HepG2 (cell line): ENCODE measurements at regions not wholly inside any gene's neighbourhood (a gene's known extent, or its start where the extent isn't known, plus 50 kb on each side); places are given as distances from the start of the nearest gene placed in this dataset.

Source experiments
- ATAC-seq: fragments of 200-7000 bp; cut with Tn5 transposase; 3 replicates; pipeline ENCODE4 v1.9.1; 2020; ENCODE audit warnings: mild to moderate bottlenecking, moderate library complexity
- BruUV-seq: library from RNA; stranded (reverse); fragments of 400-500 nt; replicated peaks from 2 replicates; lab custom pipeline; 2021; lab: Mats Ljungman, UMichigan
- CTCF ChIA-PET: fragments of 300-600 bp; formaldehyde crosslinking; extraction: SDS; loops from one replicate; lab custom pipeline; 2021; ENCODE audit warnings: low total read pairs, inconsistent platforms, low intra/inter-chr PET ratio; lab: Yijun Ruan, JAX
- POLR2A ChIA-PET: fragments of 350-600 bp; sonication (Branson Sonifier 250); formaldehyde crosslinking; loops from one replicate; lab custom pipeline; 2020; ENCODE audit warnings: antibody characterized with exemption, inconsistent platforms; lab: Yijun Ruan, JAX
- DNase-seq: peaks from one replicate; pipeline ENCODE4 v3.0.0-alpha.2; 2015; ENCODE audit warnings: low spot score
- FAIRE-seq: peaks from 3 replicates; lab custom pipeline; 2011; peaks lifted over from hg19 to GRCh38; lab: Jason Lieb, UNC
- H2AFZ ChIP-seq: one replicate; pipeline ENCODE4 v1.6.1; 2011; ENCODE audit warnings: low read length, inconsistent platforms
- H3K27ac ChIP-seq: fragments of 300-600 bp; 3 replicates; pipeline ENCODE4 v1.8.0; 2011; ENCODE audit warnings: mixed run types, mild to moderate bottlenecking, mixed read lengths, low read length, inconsistent platforms; ENCODE audit not compliant: insufficient read depth; ENCODE audit errors: extremely low read length
- H3K27me3 ChIP-seq, 2 experiments: fragments of 200-600 bp in 1 of 2; 2 replicates in 1 of 2; 3 replicates in 1 of 2; pipeline versions ENCODE4 v1.6.0 to v1.8.0; 2011; ENCODE audit warnings: low read length in 2 of 2, mild to moderate bottlenecking in 2 of 2, moderate library complexity in 2 of 2, inconsistent platforms in 1 of 2; ENCODE audit not compliant: insufficient read depth in 2 of 2, control insufficient read depth in 1 of 2
- H3K36me3 ChIP-seq, 2 experiments: fragments of 200-600 bp in 1 of 2; replicated peaks in 1 of 2; 2 replicates in 1 of 2; 3 replicates in 1 of 2; pipeline versions ENCODE4 v1.5.1 to v1.8.0; 2011; ENCODE audit warnings: low read length in 2 of 2, inconsistent platforms in 1 of 2; ENCODE audit not compliant: insufficient read depth in 2 of 2, control insufficient read depth in 1 of 2
- H3K4me1 ChIP-seq: 2 replicates; pipeline ENCODE4 v1.5.1; 2012; ENCODE audit warnings: low read length, inconsistent platforms; ENCODE audit not compliant: insufficient read depth
- H3K4me2 ChIP-seq: 2 replicates; pipeline ENCODE4 v1.6.0; 2011; ENCODE audit warnings: low read depth, low read length, inconsistent platforms
- H3K4me3 ChIP-seq, 3 experiments: fragments of 200-600 bp in 1 of 3; sonication (generic), shearing (Covaris generic) in 1 of 3; replicated peaks in 1 of 3; 2 replicates each; pipeline ENCODE4 v1.5.1; 2011 to 2016; ENCODE audit warnings: low read length in 3 of 3, inconsistent platforms in 2 of 3, low read depth in 2 of 3, mild to moderate bottlenecking in 2 of 3, control low read depth in 1 of 3, mixed read lengths in 1 of 3; ENCODE audit not compliant: insufficient read depth in 1 of 3
- H3K79me2 ChIP-seq: one replicate; pipeline ENCODE4 v1.6.1; 2011; ENCODE audit warnings: low read length, inconsistent platforms; ENCODE audit not compliant: insufficient read depth
- H3K9ac ChIP-seq: 2 replicates; pipeline ENCODE4 v1.6.0; 2011; ENCODE audit warnings: mild to moderate bottlenecking, low read depth, low read length, inconsistent platforms; ENCODE audit not compliant: insufficient read depth
- H3K9me3 ChIP-seq: 2 replicates; pipeline ENCODE4 v1.5.1; 2012; ENCODE audit warnings: mild to moderate bottlenecking, low read length
- H4K20me1 ChIP-seq: 2 replicates; pipeline ENCODE4 v1.6.0; 2011; ENCODE audit warnings: inconsistent platforms, mild to moderate bottlenecking, low read length, moderate library complexity; ENCODE audit not compliant: insufficient read depth
- ARNT ChIP-seq: fragments of 450-650 bp; IDR thresholded peaks from 2 replicates; pipeline ENCODE4 v1.6.1; 2017
- CREB1 ChIP-seq, 2 experiments: fragments of 450-650 bp in 1 of 2; IDR thresholded peaks; 2 replicates each; pipeline ENCODE4 v1.6.1; 2016 to 2017; ENCODE audit warnings: control low read depth in 1 of 2, mild to moderate bottlenecking in 1 of 2, missing compliant biosample characterization in 1 of 2, missing genetic modification characterization in 1 of 2
- HOXD1 ChIP-seq: sonication (generic); formaldehyde crosslinking; IDR thresholded peaks from 2 replicates; pipeline ENCODE4 v1.5.0; 2020; ENCODE audit warnings: missing genetic modification reagents
- RNF219 ChIP-seq: sonication (generic); formaldehyde crosslinking; IDR thresholded peaks from 2 replicates; pipeline ENCODE4 v1.5.0; 2020; ENCODE audit warnings: mild to moderate bottlenecking, missing genetic modification reagents
- ZC3H4 ChIP-seq: sonication (generic); formaldehyde crosslinking; IDR thresholded peaks from 2 replicates; pipeline ENCODE4 v1.4.0; 2020; ENCODE audit warnings: missing genetic modification reagents, borderline replicate concordance
- ZKSCAN5 ChIP-seq: sonication (generic); formaldehyde crosslinking; IDR thresholded peaks from 2 replicates; pipeline ENCODE4 v1.5.1; 2020; ENCODE audit warnings: mild to moderate bottlenecking, missing genetic modification reagents
- ZNF329 ChIP-seq: sonication (generic); formaldehyde crosslinking; IDR thresholded peaks from 2 replicates; pipeline ENCODE4 v1.9.0; 2021; ENCODE audit warnings: low read depth, mild to moderate bottlenecking, missing genetic modification reagents
- ZNF776 ChIP-seq: sonication (generic); formaldehyde crosslinking; IDR thresholded peaks from 2 replicates; pipeline ENCODE4 v1.4.0; 2020; ENCODE audit warnings: mild to moderate bottlenecking, missing genetic modification reagents
- in situ Hi-C: cut with HindIII; loops from 2 replicates; pipeline ENCODE4 v1.10.0; 2017; ENCODE audit warnings: low pct_unique_long_range_greater_than_20kb; ENCODE audit not compliant: extremely low pct_ligation_motif_present
- intact Hi-C: fragments of 100-400 bp; cut with micrococcal nuclease; formaldehyde crosslinking; loops from one replicate; pipeline ENCODE4 v1.10.0; 2022; ENCODE audit not compliant: unreplicated experiment
- TF ChIP-seq, protein P1 (sequence below): sonication (generic); formaldehyde crosslinking; IDR thresholded peaks from 2 replicates; pipeline ENCODE4 v1.4.0; 2020; ENCODE audit warnings: low read depth, mild to moderate bottlenecking, missing genetic modification reagents

DNA sequence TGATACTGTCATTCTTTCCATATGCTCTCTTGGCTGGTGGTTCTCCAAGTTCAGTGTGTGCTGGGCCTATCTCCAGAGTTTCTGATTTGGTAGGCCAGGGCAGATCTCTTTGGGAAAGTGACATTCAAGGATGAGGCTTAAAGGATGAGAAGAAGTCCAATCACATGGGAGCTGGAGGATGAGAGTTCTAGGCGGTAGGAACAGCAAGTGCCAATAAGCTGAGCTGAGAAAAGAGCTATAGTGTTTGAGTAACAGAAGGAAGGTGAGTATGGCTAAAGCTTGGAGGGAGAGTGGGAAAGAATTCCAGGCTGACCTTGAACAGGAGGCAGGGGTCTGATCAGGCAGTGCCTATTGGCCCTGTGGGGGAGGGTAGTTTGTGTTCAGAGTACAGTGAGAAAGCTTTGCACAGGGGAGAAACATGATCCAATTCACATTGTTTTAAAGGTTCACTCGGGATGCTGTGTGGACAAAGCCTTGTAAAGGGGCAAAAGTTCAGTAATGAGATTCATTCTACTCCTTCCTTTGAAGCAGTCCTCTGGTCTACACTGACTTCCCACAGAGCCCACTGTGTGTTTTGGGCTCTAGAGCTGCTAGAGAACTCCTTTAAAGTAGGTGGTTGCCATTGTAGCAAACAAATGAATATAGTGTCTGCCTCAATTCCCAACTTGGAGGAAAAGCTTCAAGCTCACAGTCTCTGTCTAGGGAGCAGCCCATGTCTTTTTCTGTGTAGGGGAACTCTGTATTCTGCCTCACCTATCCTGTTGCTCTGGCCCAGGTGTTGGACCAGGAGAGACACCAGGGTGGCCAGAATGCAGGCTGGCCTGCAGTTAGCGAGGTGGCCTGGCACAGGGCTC is 81.8 kb downstream of the FASTKD2 start (continued):
- TF ChIP-seq ZNF329 (CRISPR knock-in tag) (0 out of 2 replicates have a peak, but pooled peaks have one; percentile 25), CREB1 (IDR thresholded peaks at IDR 0.05) (no peak), CREB1 (CRISPR knock-in tag; IDR thresholded peaks at IDR 0.05) (no peak), HOXD1 (CRISPR knock-in tag) (no peak), RNF219 (no peak), ZNF776 (CRISPR knock-in tag) (no peak)
- TF ChIP-seq, protein P1, sequence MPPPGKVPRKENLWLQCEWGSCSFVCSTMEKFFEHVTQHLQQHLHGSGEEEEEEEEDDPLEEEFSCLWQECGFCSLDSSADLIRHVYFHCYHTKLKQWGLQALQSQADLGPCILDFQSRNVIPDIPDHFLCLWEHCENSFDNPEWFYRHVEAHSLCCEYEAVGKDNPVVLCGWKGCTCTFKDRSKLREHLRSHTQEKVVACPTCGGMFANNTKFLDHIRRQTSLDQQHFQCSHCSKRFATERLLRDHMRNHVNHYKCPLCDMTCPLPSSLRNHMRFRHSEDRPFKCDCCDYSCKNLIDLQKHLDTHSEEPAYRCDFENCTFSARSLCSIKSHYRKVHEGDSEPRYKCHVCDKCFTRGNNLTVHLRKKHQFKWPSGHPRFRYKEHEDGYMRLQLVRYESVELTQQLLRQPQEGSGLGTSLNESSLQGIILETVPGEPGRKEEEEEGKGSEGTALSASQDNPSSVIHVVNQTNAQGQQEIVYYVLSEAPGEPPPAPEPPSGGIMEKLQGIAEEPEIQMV (CRISPR knock-in tag), result no peak; the same call in 1 of the 2 replicates

- FAIRE-seq (no peak), ATAC-seq (no peak), DNase-seq (no peak)
- TF ChIP-seq ARNT, result no peak
- no peak for TF ChIP-seq ZKSCAN5 (CRISPR knock-in tag)
- TF ChIP-seq ZC3H4, result no peak
- H3K36me3 ChIP-seq, result no peaks in the 10 kb centered on the region
- no peaks in the 10 kb centered on the region for H3K79me2 ChIP-seq
- CTCF ChIA-PET, result no interaction called here
- BruUV-seq, result no TSS peak
- H3K4me2 ChIP-seq, result no peak overlapping the region
- no peak overlapping the region for H3K4me3 ChIP-seq
- H2AFZ ChIP-seq, result no peak overlapping the region
- no peaks in the 10 kb centered on the region; a peak in 1 of 5 replicates for H3K27me3 ChIP-seq
- in situ Hi-C loops (no loop called here), intact Hi-C loops (no loop called here)
- POLR2A ChIA-PET, result no interaction called here
- H3K9ac ChIP-seq, result no peak overlapping the region
- no peak overlapping the region for H3K27ac ChIP-seq
- H4K20me1 ChIP-seq, result no peaks in the 10 kb centered on the region
- H3K4me1 ChIP-seq, result peaks cover 38% of the 10 kb centered on the region
- H3K9me3 ChIP-seq, result no peaks in the 10 kb centered on the region
Measured at GRCh38 chr2:206850369-206850768, 85.0 kb downstream of the FASTKD2 start.
